ENCODE measurements at regions not wholly inside any gene's neighbourhood (a gene's known extent, or its start where the extent isn't known, plus 50 kb on each side); places are given as distances from the start of the nearest gene placed in this dataset.

GRCh38 chr5:135221187-135221473 lies 177.9 kb downstream of the MACROH2A1 start:
- ChIA-PET CTCF (ENCODE audit: low intra/inter-chr PET ratio, low total read pairs) (no interaction called here), POLR2A (no interaction called here)
- Histone ChIP-seq H4K20me1 (ENCODE audit: insufficient read depth, low read length) (no peaks in the 10 kb centered on the region), H3K4me2 (ENCODE audit: low read depth, low read length) (no peak overlapping the region), H3K4me1 (ENCODE audit: insufficient read depth, low read length) (peaks cover 34% of the 10 kb centered on the region), H3K9ac (ENCODE audit: insufficient read depth, low read depth, low read length) (no peak overlapping the region), H3K4me3 (replicated peaks in 1 of 3; ENCODE audit: insufficient read depth in 1 of 3, low read depth in 2 of 3, low read length in 3 of 3) (no peak overlapping the region), H3K27me3 (ENCODE audit: control insufficient read depth in 1 of 2, insufficient read depth in 2 of 2, low read length in 2 of 2) (no peaks in the 10 kb centered on the region), H3K36me3 (replicated peaks in 1 of 2; ENCODE audit: control insufficient read depth in 1 of 2, insufficient read depth in 2 of 2, low read length in 2 of 2) (no peaks in the 10 kb centered on the region), H2AFZ (ENCODE audit: low read length) (no peak overlapping the region), H3K27ac (ENCODE audit: extremely low read length, insufficient read depth, low read length) (no peak overlapping the region), H3K79me2 (ENCODE audit: insufficient read depth, low read length) (no peaks in the 10 kb centered on the region), H3K9me3 (ENCODE audit: low read length) (no peaks in the 10 kb centered on the region)
- TF ChIP-seq TBP (CRISPR knock-in tag; IDR thresholded peaks at IDR 0.05) (no peak), PHF8 (CRISPR knock-in tag; IDR thresholded peaks at IDR 0.05) (no peak), ZNF558 (CRISPR knock-in tag; IDR thresholded peaks at IDR 0.05; ENCODE audit: borderline replicate concordance) (no peak), ARID2 (CRISPR knock-in tag; IDR thresholded peaks at IDR 0.05; ENCODE audit: borderline replicate concordance) (no peak), ZNF337 (CRISPR knock-in tag; IDR thresholded peaks at IDR 0.05; ENCODE audit: borderline replicate concordance, low read depth) (no peak), FUBP1 (CRISPR knock-in tag; IDR thresholded peaks at IDR 0.05; ENCODE audit: borderline replicate concordance) (no peak), U2AF2 (IDR thresholded peaks at IDR 0.05; ENCODE audit: low read depth, low read length) (no peak)
- BruUV-seq (replicated peaks), result no TSS peak
- DNase-seq (ENCODE audit: low spot score), result no peak
- in situ Hi-C loops (cut with HindIII; ENCODE audit: extremely low pct_ligation_motif_present, low pct_unique_long_range_greater_than_20kb) (no loop called here), intact Hi-C loops (cut with micrococcal nuclease; ENCODE audit: unreplicated experiment) (no loop called here)
- no peak for FAIRE-seq
- WGBS (ENCODE audit: low lambda C conversion rate), result 76% methylated on average over 3 of the region's 3 CpGs
- ATAC-seq, result no peak

Data from HepG2 (cell line).